ENCODE measurements at regions not wholly inside any gene's neighbourhood (a gene's known extent, or its start where the extent isn't known, plus 50 kb on each side); places are given as distances from the start of the nearest gene placed in this dataset.
"Not testable (repeated sequence)": the region's sequence is repeated elsewhere in the genome, so short reads cannot be mapped to it uniquely, and the experiment has no call there.

DNA sequence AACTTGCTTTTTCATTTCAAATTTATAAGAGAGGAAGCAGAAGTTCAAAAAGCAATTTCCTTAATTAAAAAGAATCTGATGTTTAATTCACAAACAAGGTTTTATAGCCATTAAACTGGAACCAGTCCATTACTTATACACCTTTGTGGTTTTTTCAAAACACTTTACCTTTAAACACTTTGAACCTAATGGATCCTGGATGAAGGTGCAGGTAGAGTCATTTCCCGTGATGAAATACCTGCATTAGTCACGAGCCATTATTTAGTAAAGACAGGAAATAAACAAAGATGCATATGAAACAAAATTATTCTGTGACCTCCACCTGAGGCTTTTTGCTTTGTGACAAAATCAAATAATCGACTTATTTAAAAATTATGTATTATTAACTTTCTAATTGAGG is 341.7 kb upstream of the UBE2E2 start:
- H3K27me3 ChIP-seq: no peaks in the 10 kb centered on the region
- H3K27ac ChIP-seq: no peak overlapping the region
- intact Hi-C loops (cut with DNase I; ENCODE audit: low total_unique reads): no loop called here
- H3K4me3 ChIP-seq: no peak overlapping the region
- peaks cover 0 to under 1% of the 10 kb centered on the region in 2 donors for H3K4me1 ChIP-seq
- H3K9me3 ChIP-seq: no peaks in the 10 kb centered on the region
- TF ChIP-seq, protein P1, sequence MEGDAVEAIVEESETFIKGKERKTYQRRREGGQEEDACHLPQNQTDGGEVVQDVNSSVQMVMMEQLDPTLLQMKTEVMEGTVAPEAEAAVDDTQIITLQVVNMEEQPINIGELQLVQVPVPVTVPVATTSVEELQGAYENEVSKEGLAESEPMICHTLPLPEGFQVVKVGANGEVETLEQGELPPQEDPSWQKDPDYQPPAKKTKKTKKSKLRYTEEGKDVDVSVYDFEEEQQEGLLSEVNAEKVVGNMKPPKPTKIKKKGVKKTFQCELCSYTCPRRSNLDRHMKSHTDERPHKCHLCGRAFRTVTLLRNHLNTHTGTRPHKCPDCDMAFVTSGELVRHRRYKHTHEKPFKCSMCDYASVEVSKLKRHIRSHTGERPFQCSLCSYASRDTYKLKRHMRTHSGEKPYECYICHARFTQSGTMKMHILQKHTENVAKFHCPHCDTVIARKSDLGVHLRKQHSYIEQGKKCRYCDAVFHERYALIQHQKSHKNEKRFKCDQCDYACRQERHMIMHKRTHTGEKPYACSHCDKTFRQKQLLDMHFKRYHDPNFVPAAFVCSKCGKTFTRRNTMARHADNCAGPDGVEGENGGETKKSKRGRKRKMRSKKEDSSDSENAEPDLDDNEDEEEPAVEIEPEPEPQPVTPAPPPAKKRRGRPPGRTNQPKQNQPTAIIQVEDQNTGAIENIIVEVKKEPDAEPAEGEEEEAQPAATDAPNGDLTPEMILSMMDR (IDR thresholded peaks at IDR 0.05): no peak
- no peak for TF ChIP-seq POLR2A (IDR thresholded peaks at IDR 0.05)
- no peaks in the 10 kb centered on the region for H3K36me3 ChIP-seq
- DNase-seq: no peak

DNA sequence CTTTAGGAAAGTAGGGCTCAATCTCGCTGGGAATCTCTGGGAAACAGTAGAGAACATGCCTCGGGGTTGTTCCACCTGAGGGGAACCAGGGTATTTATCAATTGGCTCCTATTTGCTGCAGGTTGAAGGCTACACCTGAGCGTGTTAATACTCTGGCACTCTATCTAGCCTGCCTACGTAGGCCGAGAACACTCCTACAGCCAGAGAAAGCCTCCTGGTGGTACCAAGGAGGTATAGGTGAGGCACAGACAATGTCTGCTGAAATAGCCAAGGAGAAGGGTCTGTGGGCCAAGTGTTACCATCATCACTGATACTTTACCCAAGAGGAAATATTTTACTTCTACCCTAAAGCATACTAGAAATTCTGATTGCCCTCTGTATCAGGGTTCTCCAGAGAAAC is 341.0 kb upstream of the UBE2E2 start:
- DNase-seq: no peak
- intact Hi-C loops (cut with DNase I; ENCODE audit: low total_unique reads): no loop called here
- Histone ChIP-seq H3K36me3 (no peaks in the 10 kb centered on the region), H3K4me3 (no peak overlapping the region), H3K4me1 (peaks cover 0 to 4% of the 10 kb centered on the region in 2 donors), H3K27me3 (no peaks in the 10 kb centered on the region), H3K9me3 (no peaks in the 10 kb centered on the region), H3K27ac (no peak overlapping the region)
- TF ChIP-seq POLR2A (IDR thresholded peaks at IDR 0.05): no peak
- TF ChIP-seq, protein P1 (IDR thresholded peaks at IDR 0.05): no peak

DNA sequence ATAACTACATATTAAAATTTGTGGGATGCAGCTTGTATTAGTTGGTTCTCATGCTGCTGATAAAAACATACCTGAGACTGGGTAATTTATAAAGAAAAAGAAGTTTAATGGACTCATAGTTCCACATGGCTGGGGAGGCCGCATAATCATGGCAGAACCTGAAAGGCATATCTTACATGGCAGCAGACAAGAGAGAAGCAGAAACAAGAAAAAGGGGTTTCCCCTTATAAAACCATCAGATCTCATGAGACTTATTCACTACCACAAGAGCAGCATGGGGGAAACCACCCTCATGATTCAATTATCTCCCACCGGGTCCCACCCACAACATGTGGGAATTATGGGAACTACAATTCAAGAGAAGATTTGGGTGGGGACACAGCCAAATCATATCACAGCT is 320.3 kb upstream of the UBE2E2 start:
- H3K9me3 ChIP-seq; H3K4me1 ChIP-seq; intact Hi-C loops (cut with DNase I; ENCODE audit: low total_unique reads); H3K27me3 ChIP-seq; H3K36me3 ChIP-seq; DNase-seq; H3K27ac ChIP-seq; H3K4me3 ChIP-seq: not testable (repeated sequence)

DNA sequence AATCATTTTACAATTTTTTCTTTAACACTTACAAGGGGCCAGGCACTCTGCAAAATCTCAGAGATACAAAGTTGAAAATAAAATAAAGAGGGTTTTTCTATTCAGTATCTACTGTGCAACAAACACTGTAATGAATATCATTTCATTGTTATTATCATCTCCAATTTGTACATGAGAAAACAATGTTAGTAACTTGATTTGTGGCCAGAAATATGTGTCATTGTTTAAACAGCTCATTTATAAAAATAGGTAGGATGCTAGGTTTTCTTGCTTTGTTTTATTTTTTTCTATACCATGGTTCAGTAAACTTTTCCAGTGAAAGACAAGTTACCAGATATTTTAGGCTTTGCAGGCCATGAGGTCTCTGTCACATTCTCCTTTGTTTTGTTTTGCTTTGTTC is 318.1 kb upstream of the UBE2E2 start:
- intact Hi-C loops (cut with DNase I; ENCODE audit: low total_unique reads): no loop called here
- no peak overlapping the region for H3K27ac ChIP-seq
- H3K4me1 ChIP-seq: no peaks in the 10 kb centered on the region
- DNase-seq: no peak
- H3K27me3 ChIP-seq: no peaks in the 10 kb centered on the region
- no peaks in the 10 kb centered on the region for H3K36me3 ChIP-seq
- H3K4me3 ChIP-seq: no peak overlapping the region
- TF ChIP-seq, protein P1 (IDR thresholded peaks at IDR 0.05): no peak
- TF ChIP-seq POLR2A (IDR thresholded peaks at IDR 0.05): no peak
- no peaks in the 10 kb centered on the region for H3K9me3 ChIP-seq

DNA sequence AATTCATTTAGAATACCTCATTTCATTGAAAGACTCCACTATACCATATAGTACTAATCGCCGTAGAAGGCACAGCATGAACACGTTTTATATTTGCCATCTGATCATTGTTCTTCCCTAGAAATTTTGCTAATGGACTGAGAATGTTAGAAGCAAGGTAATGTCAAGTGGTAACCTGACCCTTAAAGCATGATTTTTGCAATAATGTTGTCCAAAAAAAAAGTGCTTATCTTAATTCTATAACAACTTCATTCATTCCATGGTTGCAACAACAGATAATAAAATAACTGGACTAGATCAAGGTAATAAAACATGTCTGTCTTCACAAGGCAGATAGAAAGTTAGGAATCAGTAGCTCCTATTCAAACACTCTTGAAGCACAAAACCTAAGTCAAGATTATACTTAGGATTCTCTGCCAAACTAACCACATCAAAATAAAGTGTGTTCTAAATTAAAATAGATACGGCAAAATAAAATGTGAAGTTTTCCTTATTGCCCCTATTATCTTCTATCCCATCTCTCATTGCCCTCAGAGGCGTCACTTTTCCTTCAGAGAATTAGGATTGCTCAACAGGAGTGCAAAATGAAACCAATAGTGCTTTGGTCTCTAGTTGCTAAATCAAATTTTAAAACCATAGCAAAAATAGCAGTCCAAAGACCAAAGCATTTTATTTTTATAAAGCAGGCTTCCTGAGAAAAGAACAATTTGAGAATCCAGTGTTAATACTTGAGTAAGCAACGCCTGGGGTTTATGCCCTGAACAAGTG is 317.4 kb upstream of the UBE2E2 start:
- Histone ChIP-seq H3K9me3 (no peaks in the 10 kb centered on the region), H3K4me1 (no peaks in the 10 kb centered on the region), H3K27ac (peak overlapping the region in 1 of 2 donors; percentile 1), H3K4me3 (no peak overlapping the region), H3K27me3 (no peaks in the 10 kb centered on the region), H3K36me3 (no peaks in the 10 kb centered on the region)
- intact Hi-C loops (cut with DNase I; ENCODE audit: low total_unique reads): no loop called here
- no peak for DNase-seq
- TF ChIP-seq, protein P1 (IDR thresholded peaks at IDR 0.05): no peak
- no peak for TF ChIP-seq POLR2A (IDR thresholded peaks at IDR 0.05)
